Breast epithelium (tissue), 4 donors: ENCODE measurements at regions not wholly inside any gene's neighbourhood (a gene's known extent, or its start where the extent isn't known, plus 50 kb on each side); places are given as distances from the start of the nearest gene placed in this dataset.

Experiments used
- DNase-seq, 2 donors: peaks; one replicate each; pipeline ENCODE4 v3.0.0-alpha.2; 2019; ENCODE audit warnings: low spot score in 2 of 2
- H3K27ac ChIP-seq, 2 donors: fragments of 200-600 bp; sonication (generic) in 1 of 2; one replicate each; pipeline ENCODE4 v1.5.1; 2016 to 2019; ENCODE audit warnings: mild to moderate bottlenecking in 1 of 2
- H3K27me3 ChIP-seq, 2 donors: fragments of 200-600 bp; sonication (generic) in 1 of 2; one replicate each; pipeline versions ENCODE4 v1.5.1 to v1.6.0; 2017 to 2019; ENCODE audit warnings: control low read depth in 1 of 2, mild to moderate bottlenecking in 1 of 2
- H3K36me3 ChIP-seq: fragments of 200-600 bp; one replicate; pipeline ENCODE4 v1.5.1; 2019
- H3K4me1 ChIP-seq, 2 donors: fragments of 200-600 bp; sonication (generic); one replicate each; pipeline ENCODE4 v1.5.1; 2016 to 2019; ENCODE audit warnings: control low read depth in 1 of 2
- H3K4me3 ChIP-seq, 3 donors: fragments of 200-600 bp; sonication (generic); 1 replicate in 2 of 3; 2 replicates in 1 of 3; pipeline ENCODE4 v1.5.1; 2016 to 2019; ENCODE audit warnings: mild to moderate bottlenecking in 3 of 3, moderate library complexity in 2 of 3
- H3K9me3 ChIP-seq, 2 donors: fragments of 200-600 bp; sonication (generic) in 1 of 2; one replicate each; pipeline ENCODE4 v1.5.1; 2016 to 2019; ENCODE audit warnings: control low read depth in 1 of 2
- POLR2A ChIP-seq: fragments of 450-650 bp; IDR thresholded peaks from one replicate; pipeline ENCODE4 v1.6.1; 2016; ENCODE audit warnings: antibody characterized with exemption, mild to moderate bottlenecking, moderate library complexity
- POLR2AphosphoS5 ChIP-seq, 3 donors: sonication (generic); formaldehyde crosslinking; IDR thresholded peaks; one replicate each; pipeline ENCODE4 v1.6.1; 2017; ENCODE audit warnings: antibody characterized with exemption in 3 of 3
- intact Hi-C: fragments of 100-400 bp; cut with DNase I; formaldehyde crosslinking; loops from one replicate; pipeline ENCODE4 v1.15.1; 2023; ENCODE audit warnings: low total_unique reads
- TF ChIP-seq, protein P1 (sequence below), 3 donors: fragments of 450-650 bp; IDR thresholded peaks; one replicate each; pipeline ENCODE4 v1.5.1; 2016 to 2017; ENCODE audit warnings: antibody characterized with exemption in 3 of 3, mild to moderate bottlenecking in 3 of 3, moderate library complexity in 3 of 3

DNA sequence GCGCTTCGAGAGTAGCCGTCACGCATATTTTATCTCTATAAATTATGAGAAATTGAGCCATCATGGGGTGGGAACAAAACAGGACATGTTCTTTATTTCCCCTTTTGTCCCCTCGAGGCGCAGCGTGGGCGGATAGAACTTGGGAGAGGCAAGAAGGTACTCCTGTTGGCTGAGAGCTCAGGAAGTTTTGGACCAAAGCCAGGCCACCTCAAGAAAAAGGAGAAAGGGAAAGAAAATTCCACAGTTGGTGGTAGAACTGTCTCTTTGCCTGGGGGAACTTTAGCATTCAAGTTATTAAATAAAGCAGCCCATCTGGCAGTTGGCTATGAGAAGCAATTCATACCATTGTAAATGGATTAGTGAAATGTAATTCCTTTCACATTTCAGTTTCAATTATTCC lies 76.4 kb upstream of the DSCAM start:
- H3K4me1 ChIP-seq: no peaks in the 10 kb centered on the region
- H3K36me3 ChIP-seq: no peaks in the 10 kb centered on the region
- no peaks in the 10 kb centered on the region for H3K27me3 ChIP-seq
- TF ChIP-seq, protein P1, sequence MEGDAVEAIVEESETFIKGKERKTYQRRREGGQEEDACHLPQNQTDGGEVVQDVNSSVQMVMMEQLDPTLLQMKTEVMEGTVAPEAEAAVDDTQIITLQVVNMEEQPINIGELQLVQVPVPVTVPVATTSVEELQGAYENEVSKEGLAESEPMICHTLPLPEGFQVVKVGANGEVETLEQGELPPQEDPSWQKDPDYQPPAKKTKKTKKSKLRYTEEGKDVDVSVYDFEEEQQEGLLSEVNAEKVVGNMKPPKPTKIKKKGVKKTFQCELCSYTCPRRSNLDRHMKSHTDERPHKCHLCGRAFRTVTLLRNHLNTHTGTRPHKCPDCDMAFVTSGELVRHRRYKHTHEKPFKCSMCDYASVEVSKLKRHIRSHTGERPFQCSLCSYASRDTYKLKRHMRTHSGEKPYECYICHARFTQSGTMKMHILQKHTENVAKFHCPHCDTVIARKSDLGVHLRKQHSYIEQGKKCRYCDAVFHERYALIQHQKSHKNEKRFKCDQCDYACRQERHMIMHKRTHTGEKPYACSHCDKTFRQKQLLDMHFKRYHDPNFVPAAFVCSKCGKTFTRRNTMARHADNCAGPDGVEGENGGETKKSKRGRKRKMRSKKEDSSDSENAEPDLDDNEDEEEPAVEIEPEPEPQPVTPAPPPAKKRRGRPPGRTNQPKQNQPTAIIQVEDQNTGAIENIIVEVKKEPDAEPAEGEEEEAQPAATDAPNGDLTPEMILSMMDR (IDR thresholded peaks at IDR 0.05): no peak
- TF ChIP-seq POLR2AphosphoS5 (IDR thresholded peaks at IDR 0.05) (peak in 1 of 3 donors; percentile 28), POLR2A (no peak)
- intact Hi-C loops: no loop called here
- H3K9me3 ChIP-seq: peaks cover 0 to 10% of the 10 kb centered on the region in 2 donors
- H3K4me3 ChIP-seq: no peak overlapping the region
- DNase-seq: peak in 1 of 2 donors; percentile 93
- H3K27ac ChIP-seq: no peak overlapping the region

DNA sequence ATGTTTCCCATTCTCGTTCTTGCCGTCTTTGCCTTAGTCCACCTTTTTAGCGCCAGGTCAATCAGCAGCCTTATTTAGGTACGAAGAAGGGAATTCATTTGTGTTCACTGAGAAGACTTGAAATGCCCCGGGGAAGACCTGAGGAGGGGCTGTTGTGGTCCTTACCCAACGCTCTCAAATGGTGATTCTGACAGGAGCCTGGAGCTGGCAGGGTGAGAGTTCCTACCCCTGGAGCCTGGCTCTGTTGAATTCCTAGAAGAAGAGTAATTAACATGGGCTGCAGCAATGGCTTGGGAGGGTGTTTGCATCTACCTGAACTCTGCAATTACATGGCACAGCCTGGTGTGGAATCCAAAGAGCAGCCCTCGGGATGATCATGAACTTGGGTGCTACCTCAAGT lies 76.9 kb upstream of the DSCAM start:
- TF ChIP-seq, protein P1 (IDR thresholded peaks at IDR 0.05): no peak
- TF ChIP-seq POLR2AphosphoS5 (IDR thresholded peaks at IDR 0.05): no peak
- TF ChIP-seq POLR2A: no peak
- H3K9me3 ChIP-seq: peaks cover 0 to 12% of the 10 kb centered on the region in 2 donors
- no peaks in the 10 kb centered on the region for H3K27me3 ChIP-seq
- no peak for DNase-seq
- intact Hi-C loops: no loop called here
- peak overlapping the region; percentile 18 to 55 for H3K27ac ChIP-seq
- no peaks in the 10 kb centered on the region for H3K36me3 ChIP-seq
- H3K4me1 ChIP-seq: no peaks in the 10 kb centered on the region
- H3K4me3 ChIP-seq: no peak overlapping the region

DNA sequence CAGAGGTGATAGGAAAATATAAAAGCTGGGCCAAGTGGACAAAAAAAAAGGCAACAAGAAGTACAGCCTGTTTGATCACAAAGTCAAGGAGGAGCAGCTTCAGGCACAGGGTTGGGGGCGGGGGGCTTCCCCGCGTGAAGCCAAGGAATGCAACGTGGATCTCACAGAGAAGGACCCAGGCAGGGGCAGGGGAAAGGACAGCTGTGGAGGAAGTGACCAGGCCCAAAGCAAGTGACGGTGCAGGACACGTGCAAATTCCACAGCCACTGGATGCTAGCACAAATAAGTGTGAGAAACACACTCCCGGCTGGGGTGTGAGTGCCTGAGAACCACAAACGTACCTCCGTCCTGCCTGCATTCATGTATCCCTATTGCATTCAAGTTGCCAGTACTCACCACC lies 77.7 kb upstream of the DSCAM start:
- Histone ChIP-seq H3K27me3 (no peaks in the 10 kb centered on the region), H3K27ac (no peak overlapping the region), H3K4me1 (no peaks in the 10 kb centered on the region), H3K9me3 (peaks cover 0 to 20% of the 10 kb centered on the region in 2 donors), H3K4me3 (no peak overlapping the region), H3K36me3 (no peaks in the 10 kb centered on the region)
- intact Hi-C loops: no loop called here
- DNase-seq: no peak
- no peak for TF ChIP-seq POLR2AphosphoS5 (IDR thresholded peaks at IDR 0.05)
- no peak for TF ChIP-seq POLR2A
- TF ChIP-seq, protein P1 (IDR thresholded peaks at IDR 0.05): no peak

DNA sequence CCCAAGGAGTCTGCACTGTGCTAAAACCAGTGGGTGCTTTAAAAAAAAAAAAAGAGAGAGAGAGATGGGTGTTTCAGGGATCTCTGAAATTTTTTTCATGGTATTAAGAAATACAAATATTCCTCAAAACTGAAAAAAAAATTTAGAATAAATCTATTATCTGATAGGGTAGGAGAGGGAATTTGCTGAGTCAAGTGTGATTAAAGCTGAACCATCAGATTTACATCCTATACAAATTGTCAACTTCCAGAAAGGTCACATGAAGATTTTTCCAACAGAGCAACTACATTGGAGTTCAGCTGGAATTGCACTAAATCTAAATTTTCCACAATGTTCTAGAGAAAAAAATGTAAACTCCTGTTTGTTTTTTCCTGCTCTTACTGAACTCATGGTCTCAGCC lies 79.3 kb upstream of the DSCAM start:
- no peaks in the 10 kb centered on the region for H3K36me3 ChIP-seq
- TF ChIP-seq POLR2AphosphoS5 (IDR thresholded peaks at IDR 0.05): no peak
- peaks cover 0 to 23% of the 10 kb centered on the region in 2 donors for H3K9me3 ChIP-seq
- no peaks in the 10 kb centered on the region for H3K27me3 ChIP-seq
- no peaks in the 10 kb centered on the region for H3K4me1 ChIP-seq
- H3K27ac ChIP-seq: no peak overlapping the region
- H3K4me3 ChIP-seq: no peak overlapping the region
- DNase-seq: no peak
- intact Hi-C loops: no loop called here

DNA sequence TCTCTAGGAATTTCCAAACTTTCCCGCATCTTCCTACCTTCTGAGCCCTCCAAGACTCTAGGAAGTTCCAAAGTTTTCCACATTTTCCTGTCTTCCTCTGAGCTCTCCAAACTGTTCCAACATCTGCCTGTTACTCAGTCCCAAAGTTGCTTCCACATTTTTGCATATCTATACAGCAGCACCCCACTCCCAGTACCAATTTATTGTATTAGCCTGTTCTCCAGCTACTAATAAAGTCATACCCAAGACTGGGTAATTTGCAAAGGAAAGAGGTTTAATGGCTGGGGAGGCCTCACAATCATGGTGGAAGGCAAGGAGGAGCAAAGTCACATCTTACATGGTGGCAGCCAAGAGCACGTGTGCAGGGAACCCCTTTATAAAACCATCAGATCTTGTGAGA lies 82.9 kb upstream of the DSCAM start:
- intact Hi-C loops: no loop called here
- peaks cover 0 to 23% of the 10 kb centered on the region in 2 donors for H3K9me3 ChIP-seq
- TF ChIP-seq, protein P1 (IDR thresholded peaks at IDR 0.05): no peak
- no peak overlapping the region for H3K4me3 ChIP-seq
- H3K4me1 ChIP-seq: no peaks in the 10 kb centered on the region
- H3K27ac ChIP-seq: no peak overlapping the region
- no peaks in the 10 kb centered on the region for H3K36me3 ChIP-seq
- no peak for DNase-seq
- H3K27me3 ChIP-seq: no peaks in the 10 kb centered on the region

DNA sequence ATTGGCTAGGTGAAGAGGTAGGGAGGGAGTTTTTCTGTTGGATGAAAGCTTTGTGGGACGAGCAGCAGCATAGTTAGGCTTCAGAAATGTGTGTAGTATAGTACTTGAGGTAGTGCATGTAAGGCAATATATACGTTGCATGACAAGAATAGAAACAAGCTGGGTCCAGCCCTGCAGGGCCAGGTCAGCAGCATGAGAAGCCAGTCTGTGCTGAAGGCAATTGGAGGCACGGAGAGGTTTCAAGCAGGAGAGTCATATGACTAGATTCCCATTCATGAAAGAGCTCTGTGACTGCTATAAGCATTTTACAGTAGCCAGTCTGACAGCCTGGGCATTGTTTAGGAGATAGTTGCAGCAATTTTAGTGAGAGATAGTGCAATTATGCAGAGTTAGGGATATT lies 84.2 kb upstream of the DSCAM start:
- TF ChIP-seq, protein P1 (IDR thresholded peaks at IDR 0.05): no peak
- no peak for TF ChIP-seq POLR2A
- TF ChIP-seq POLR2AphosphoS5 (IDR thresholded peaks at IDR 0.05): no peak
- intact Hi-C loops: no loop called here
- H3K36me3 ChIP-seq: no peaks in the 10 kb centered on the region
- no peaks in the 10 kb centered on the region for H3K4me1 ChIP-seq
- peaks cover 0 to 23% of the 10 kb centered on the region in 2 donors for H3K9me3 ChIP-seq
- no peak overlapping the region for H3K4me3 ChIP-seq
- H3K27me3 ChIP-seq: no peaks in the 10 kb centered on the region
- DNase-seq: no peak
- H3K27ac ChIP-seq: no peak overlapping the region
